ENCODE measurements at regions not wholly inside any gene's neighbourhood (a gene's known extent, or its start where the extent isn't known, plus 50 kb on each side); places are given as distances from the start of the nearest gene placed in this dataset.

DNA sequence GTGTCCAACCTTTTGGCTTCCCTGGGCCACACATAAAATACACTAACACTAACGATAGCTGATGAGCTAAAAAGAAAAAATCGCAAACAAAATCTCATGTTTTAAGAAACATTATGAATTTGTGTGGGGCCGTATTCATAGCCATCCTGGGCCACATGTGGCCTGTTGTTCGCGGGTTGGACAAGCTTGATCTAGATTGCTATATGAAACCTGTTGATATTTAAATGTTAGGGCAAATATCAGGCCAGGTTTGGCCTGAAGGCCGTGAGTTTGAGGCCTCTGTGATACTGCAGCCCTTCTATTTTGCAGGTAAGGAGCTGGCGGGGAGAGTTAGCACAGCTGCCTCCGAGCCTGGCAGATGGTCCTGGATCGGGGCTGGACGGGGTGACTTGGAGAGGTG lies 99.0 kb downstream of the CEBPB start:
- peaks cover 6% of the 10 kb centered on the region for H3K4me1 ChIP-seq (ENCODE audit: insufficient read depth, low read length, poor library complexity, severe bottlenecking)
- H3K9ac ChIP-seq (ENCODE audit: low read depth, low read length, poor library complexity, severe bottlenecking) = no peak overlapping the region
- H3K27me3 ChIP-seq (ENCODE audit: insufficient read depth, low read length, poor library complexity, severe bottlenecking) = no peaks in the 10 kb centered on the region
- no peaks in the 10 kb centered on the region for H4K20me1 ChIP-seq (ENCODE audit: insufficient read depth, low read length, poor library complexity, severe bottlenecking)
- TF ChIP-seq, protein P1, sequence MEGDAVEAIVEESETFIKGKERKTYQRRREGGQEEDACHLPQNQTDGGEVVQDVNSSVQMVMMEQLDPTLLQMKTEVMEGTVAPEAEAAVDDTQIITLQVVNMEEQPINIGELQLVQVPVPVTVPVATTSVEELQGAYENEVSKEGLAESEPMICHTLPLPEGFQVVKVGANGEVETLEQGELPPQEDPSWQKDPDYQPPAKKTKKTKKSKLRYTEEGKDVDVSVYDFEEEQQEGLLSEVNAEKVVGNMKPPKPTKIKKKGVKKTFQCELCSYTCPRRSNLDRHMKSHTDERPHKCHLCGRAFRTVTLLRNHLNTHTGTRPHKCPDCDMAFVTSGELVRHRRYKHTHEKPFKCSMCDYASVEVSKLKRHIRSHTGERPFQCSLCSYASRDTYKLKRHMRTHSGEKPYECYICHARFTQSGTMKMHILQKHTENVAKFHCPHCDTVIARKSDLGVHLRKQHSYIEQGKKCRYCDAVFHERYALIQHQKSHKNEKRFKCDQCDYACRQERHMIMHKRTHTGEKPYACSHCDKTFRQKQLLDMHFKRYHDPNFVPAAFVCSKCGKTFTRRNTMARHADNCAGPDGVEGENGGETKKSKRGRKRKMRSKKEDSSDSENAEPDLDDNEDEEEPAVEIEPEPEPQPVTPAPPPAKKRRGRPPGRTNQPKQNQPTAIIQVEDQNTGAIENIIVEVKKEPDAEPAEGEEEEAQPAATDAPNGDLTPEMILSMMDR (conservative IDR thresholded peaks at IDR 0.05; ENCODE audit: low read length) = no peak
- no peak for TF ChIP-seq EZH2phosphoT487 (IDR thresholded peaks at IDR 0.05; ENCODE audit: borderline replicate concordance)
- no peak overlapping the region for H3K4me2 ChIP-seq (ENCODE audit: low read depth, low read length, poor library complexity, severe bottlenecking)
- H3K4me3 ChIP-seq (ENCODE audit: low read length, poor library complexity, severe bottlenecking) = no peak overlapping the region
- H3K79me2 ChIP-seq (ENCODE audit: insufficient read depth, low read length) = no peaks in the 10 kb centered on the region
- no peaks in the 10 kb centered on the region for H3K36me3 ChIP-seq (ENCODE audit: insufficient read depth, low read length)
- H3K9me3 ChIP-seq (ENCODE audit: insufficient read depth, low read depth, low read length) = no peaks in the 10 kb centered on the region
- H2AFZ ChIP-seq (ENCODE audit: low read length) = no peak overlapping the region
- H3K9me2 ChIP-seq (replicated peaks; ENCODE audit: low read depth, low read length) = no peaks in the 10 kb centered on the region
- H3F3A ChIP-seq (ENCODE audit: low read depth) = no peaks in the 10 kb centered on the region

DNA sequence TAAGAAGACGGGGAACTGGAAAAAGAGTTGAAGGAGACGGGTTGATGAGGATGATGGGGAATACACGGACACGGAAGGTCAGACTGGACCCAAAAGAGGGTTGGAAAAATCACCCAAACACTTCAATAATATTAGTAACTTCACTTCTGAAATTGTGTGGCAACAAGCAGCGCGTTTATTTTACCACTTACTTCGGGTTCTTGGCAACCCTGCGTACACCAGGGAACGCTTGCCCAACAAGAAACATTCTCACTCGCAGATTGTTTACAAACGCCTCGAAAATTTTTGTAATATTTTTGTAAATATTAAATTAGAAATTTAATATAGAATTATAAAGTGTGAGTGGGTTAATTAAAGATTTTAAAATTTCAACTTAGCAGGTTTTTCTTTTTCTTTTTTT lies 99.5 kb downstream of the CEBPB start:
- Histone ChIP-seq H3F3A (ENCODE audit: low read depth) (no peaks in the 10 kb centered on the region), H2AFZ (ENCODE audit: low read length) (no peak overlapping the region), H3K36me3 (ENCODE audit: insufficient read depth, low read length) (no peaks in the 10 kb centered on the region), H4K20me1 (ENCODE audit: insufficient read depth, low read length, poor library complexity, severe bottlenecking) (no peaks in the 10 kb centered on the region), H3K27me3 (ENCODE audit: insufficient read depth, low read length, poor library complexity, severe bottlenecking) (no peaks in the 10 kb centered on the region), H3K9me3 (ENCODE audit: insufficient read depth, low read depth, low read length) (no peaks in the 10 kb centered on the region), H3K4me3 (ENCODE audit: low read length, poor library complexity, severe bottlenecking) (no peak overlapping the region), H3K79me2 (ENCODE audit: insufficient read depth, low read length) (no peaks in the 10 kb centered on the region), H3K4me1 (ENCODE audit: insufficient read depth, low read length, poor library complexity, severe bottlenecking) (peaks cover 3% of the 10 kb centered on the region), H3K9me2 (replicated peaks; ENCODE audit: low read depth, low read length) (no peaks in the 10 kb centered on the region), H3K4me2 (ENCODE audit: low read depth, low read length, poor library complexity, severe bottlenecking) (no peak overlapping the region), H3K9ac (ENCODE audit: low read depth, low read length, poor library complexity, severe bottlenecking) (no peak overlapping the region)
- TF ChIP-seq, protein P1 (conservative IDR thresholded peaks at IDR 0.05; ENCODE audit: low read length) = no peak
- no peak for TF ChIP-seq EZH2phosphoT487 (IDR thresholded peaks at IDR 0.05; ENCODE audit: borderline replicate concordance)

DNA sequence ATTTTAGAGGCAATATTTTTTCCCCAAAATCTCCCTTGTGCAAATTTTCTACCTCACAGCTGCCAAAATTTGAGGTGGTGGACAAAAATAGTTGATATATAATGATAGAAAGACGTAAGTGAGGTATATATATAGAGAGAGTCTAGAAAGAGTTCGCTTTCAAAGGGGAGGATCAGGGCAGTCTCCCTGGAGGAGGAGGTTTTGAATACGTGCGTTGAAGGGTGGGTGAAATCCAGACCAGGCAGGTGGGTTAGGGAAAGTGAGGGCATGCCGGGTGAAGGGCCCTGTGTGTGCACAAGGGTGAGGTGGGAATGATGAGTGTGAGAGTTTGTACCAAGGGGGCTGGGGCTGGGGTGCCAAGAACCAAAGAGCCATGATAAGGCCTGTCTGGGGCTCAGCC lies 100.2 kb downstream of the CEBPB start:
- Histone ChIP-seq H2AFZ (ENCODE audit: low read length) (no peak overlapping the region), H3K4me1 (ENCODE audit: insufficient read depth, low read length, poor library complexity, severe bottlenecking) (no peaks in the 10 kb centered on the region), H3K4me3 (ENCODE audit: low read length, poor library complexity, severe bottlenecking) (no peak overlapping the region), H3K36me3 (ENCODE audit: insufficient read depth, low read length) (no peaks in the 10 kb centered on the region), H3K27me3 (ENCODE audit: insufficient read depth, low read length, poor library complexity, severe bottlenecking) (no peaks in the 10 kb centered on the region), H3F3A (ENCODE audit: low read depth) (no peaks in the 10 kb centered on the region), H4K20me1 (ENCODE audit: insufficient read depth, low read length, poor library complexity, severe bottlenecking) (no peaks in the 10 kb centered on the region), H3K9ac (ENCODE audit: low read depth, low read length, poor library complexity, severe bottlenecking) (no peak overlapping the region), H3K9me3 (ENCODE audit: insufficient read depth, low read depth, low read length) (no peaks in the 10 kb centered on the region), H3K4me2 (ENCODE audit: low read depth, low read length, poor library complexity, severe bottlenecking) (no peak overlapping the region), H3K79me2 (ENCODE audit: insufficient read depth, low read length) (no peaks in the 10 kb centered on the region), H3K9me2 (replicated peaks; ENCODE audit: low read depth, low read length) (no peaks in the 10 kb centered on the region)
- TF ChIP-seq, protein P1 (conservative IDR thresholded peaks at IDR 0.05; ENCODE audit: low read length) = no peak

Measured in Loucy (cell line).